Stimulated activated naive B cell treated with anti-CD40 and anti-IgM and Interleukin-4, amounts not matched to agents 10 μg/mL and 1 μg/mL and 100 μg/mL, for 72 hours (primary cell): ENCODE measurements at regions not wholly inside any gene's neighbourhood (a gene's known extent, or its start where the extent isn't known, plus 50 kb on each side); places are given as distances from the start of the nearest gene placed in this dataset.
"Not testable (repeated sequence)": the region's sequence is repeated elsewhere in the genome, so short reads cannot be mapped to it uniquely, and the experiment has no call there.

Experiments used
- ATAC-seq, 2 donors: fragments of 150-1000 bp; cut with Tn5 transposase; replicated peaks; 2 replicates each; pipeline ENCODE4 v1.10.0; 2021; ENCODE audit warnings: moderate library complexity in 1 of 2
- DNase-seq: peaks from one replicate; pipeline ENCODE4 v3.0.0; 2021
- H3K27ac Mint-ChIP-seq: one replicate; pipeline ENCODE4 v1.8.0; 2022; ENCODE audit warnings: mild to moderate bottlenecking, mixed read lengths
- H3K27me3 Mint-ChIP-seq, 2 donors: one replicate each; pipeline ENCODE4 v1.8.0; 2022; ENCODE audit warnings: mixed read lengths in 2 of 2
- H3K36me3 Mint-ChIP-seq, 2 donors: one replicate each; pipeline ENCODE4 v1.8.0; 2022; ENCODE audit warnings: mixed read lengths in 2 of 2, mild to moderate bottlenecking in 1 of 2
- H3K4me1 Mint-ChIP-seq, 2 donors: one replicate each; pipeline ENCODE4 v1.8.0; 2022; ENCODE audit warnings: mixed read lengths in 2 of 2, mild to moderate bottlenecking in 1 of 2
- H3K4me3 Mint-ChIP-seq, 2 donors: one replicate each; pipeline ENCODE4 v1.8.0; 2022; ENCODE audit warnings: mild to moderate bottlenecking in 2 of 2, mixed read lengths in 2 of 2, moderate library complexity in 1 of 2
- H3K9me3 Mint-ChIP-seq, 2 donors: one replicate each; pipeline ENCODE4 v1.8.0; 2022; ENCODE audit warnings: mixed read lengths in 2 of 2, mild to moderate bottlenecking in 1 of 2

- Mint-ChIP-seq H3K36me3 (no peaks in the 10 kb centered on the region), H3K27ac (no peak overlapping the region), H3K4me3 (no peak overlapping the region), H3K9me3 (peaks cover 11 to 14% of the 10 kb centered on the region in 2 donors), H3K4me1 (no peaks in the 10 kb centered on the region), H3K27me3 (no peaks in the 10 kb centered on the region)
- DNase-seq (no peak), ATAC-seq (peak; percentile 36 to 54)
These were observed 398.1 kb upstream of the API5 start for GRCh38 chr11:42913731-42914130.

- H3K27me3 Mint-ChIP-seq, result no peaks in the 10 kb centered on the region
- DNase-seq (no peak), ATAC-seq (no peak)
- no peak overlapping the region for H3K4me3 Mint-ChIP-seq
- H3K27ac Mint-ChIP-seq, result no peak overlapping the region
- H3K36me3 Mint-ChIP-seq, result no peaks in the 10 kb centered on the region
- H3K4me1 Mint-ChIP-seq, result no peaks in the 10 kb centered on the region
- peaks cover 6 to 10% of the 10 kb centered on the region in 2 donors for H3K9me3 Mint-ChIP-seq
These were observed 388.1 kb upstream of the API5 start for GRCh38 chr11:42923651-42924050.

- no peak overlapping the region for H3K27ac Mint-ChIP-seq
- no peaks in the 10 kb centered on the region for H3K4me1 Mint-ChIP-seq
- peaks cover 0 to 6% of the 10 kb centered on the region in 2 donors for H3K9me3 Mint-ChIP-seq
- H3K4me3 Mint-ChIP-seq, result no peak overlapping the region
- DNase-seq (no peak), ATAC-seq (no peak)
- no peaks in the 10 kb centered on the region for H3K27me3 Mint-ChIP-seq
- H3K36me3 Mint-ChIP-seq, result no peaks in the 10 kb centered on the region
These were observed 385.9 kb upstream of the API5 start for GRCh38 chr11:42925916-42926315.

- Mint-ChIP-seq H3K9me3 (peaks cover 4 to 6% of the 10 kb centered on the region in 2 donors), H3K27me3 (no peaks in the 10 kb centered on the region), H3K4me3 (no peak overlapping the region), H3K27ac (no peak overlapping the region), H3K4me1 (no peaks in the 10 kb centered on the region), H3K36me3 (no peaks in the 10 kb centered on the region)
- ATAC-seq, result no peak
- DNase-seq, result no peak
These were observed 364.4 kb upstream of the API5 start for GRCh38 chr11:42947405-42947804.

- not testable (repeated sequence) for H3K27me3 Mint-ChIP-seq, H3K4me1 Mint-ChIP-seq, H3K4me3 Mint-ChIP-seq, H3K9me3 Mint-ChIP-seq, H3K27ac Mint-ChIP-seq, DNase-seq, H3K36me3 Mint-ChIP-seq, ATAC-seq
These were observed 361.9 kb upstream of the API5 start for GRCh38 chr11:42949738-42950376.

GRCh38 chr11:42951266-42951665, 360.5 kb upstream of the API5 start:
- Mint-ChIP-seq H3K4me3 (no peak overlapping the region), H3K27ac (no peak overlapping the region), H3K36me3 (no peaks in the 10 kb centered on the region), H3K4me1 (no peaks in the 10 kb centered on the region), H3K27me3 (no peaks in the 10 kb centered on the region), H3K9me3 (peaks cover 4% of the 10 kb centered on the region in 2 donors)
- no peak for DNase-seq
- ATAC-seq, result no peak

GRCh38 chr11:42957831-42958230, 354.0 kb upstream of the API5 start:
- Mint-ChIP-seq H3K27ac (no peak overlapping the region), H3K4me1 (no peaks in the 10 kb centered on the region), H3K9me3 (peaks cover 0 to 4% of the 10 kb centered on the region in 2 donors), H3K36me3 (no peaks in the 10 kb centered on the region), H3K27me3 (no peaks in the 10 kb centered on the region), H3K4me3 (no peak overlapping the region)
- DNase-seq (no peak), ATAC-seq (no peak)

GRCh38 chr11:42958635-42959034, 353.2 kb upstream of the API5 start:
- ATAC-seq, result no peak
- H3K9me3 Mint-ChIP-seq, result peaks cover 0 to 7% of the 10 kb centered on the region in 2 donors
- H3K4me3 Mint-ChIP-seq, result no peak overlapping the region
- H3K27ac Mint-ChIP-seq, result no peak overlapping the region
- no peaks in the 10 kb centered on the region for H3K36me3 Mint-ChIP-seq
- no peak for DNase-seq
- H3K4me1 Mint-ChIP-seq, result no peaks in the 10 kb centered on the region
- H3K27me3 Mint-ChIP-seq, result no peaks in the 10 kb centered on the region

GRCh38 chr11:42960521-42961088, 351.2 kb upstream of the API5 start:
- Mint-ChIP-seq H3K4me1 (no peaks in the 10 kb centered on the region), H3K9me3 (peaks cover 0 to 10% of the 10 kb centered on the region in 2 donors), H3K4me3 (no peak overlapping the region), H3K27ac (no peak overlapping the region), H3K36me3 (no peaks in the 10 kb centered on the region), H3K27me3 (no peaks in the 10 kb centered on the region)
- ATAC-seq, result no peak
- no peak for DNase-seq

GRCh38 chr11:42967653-42968052, 344.1 kb upstream of the API5 start:
- Mint-ChIP-seq H3K4me1 (no peaks in the 10 kb centered on the region), H3K27me3 (no peaks in the 10 kb centered on the region), H3K4me3 (no peak overlapping the region), H3K36me3 (no peaks in the 10 kb centered on the region), H3K27ac (no peak overlapping the region), H3K9me3 (peaks cover 3 to 7% of the 10 kb centered on the region in 2 donors)
- DNase-seq (no peak), ATAC-seq (no peak)

- ATAC-seq, result no peak
- no peak overlapping the region for H3K4me3 Mint-ChIP-seq
- DNase-seq, result no peak
- peaks cover 0 to 3% of the 10 kb centered on the region in 2 donors for H3K9me3 Mint-ChIP-seq
- no peak overlapping the region for H3K27ac Mint-ChIP-seq
- H3K27me3 Mint-ChIP-seq, result no peaks in the 10 kb centered on the region
- H3K36me3 Mint-ChIP-seq, result no peaks in the 10 kb centered on the region
- no peaks in the 10 kb centered on the region for H3K4me1 Mint-ChIP-seq
These were observed 339.1 kb upstream of the API5 start for GRCh38 chr11:42972741-42973140.

- no peak overlapping the region for H3K4me3 Mint-ChIP-seq
- H3K27me3 Mint-ChIP-seq, result no peaks in the 10 kb centered on the region
- H3K36me3 Mint-ChIP-seq, result no peaks in the 10 kb centered on the region
- H3K9me3 Mint-ChIP-seq, result peaks cover 1 to 3% of the 10 kb centered on the region in 2 donors
- DNase-seq (no peak), ATAC-seq (no peak)
- H3K4me1 Mint-ChIP-seq, result no peaks in the 10 kb centered on the region
- H3K27ac Mint-ChIP-seq, result no peak overlapping the region
These were observed 337.2 kb upstream of the API5 start for GRCh38 chr11:42974510-42975179.

- H3K4me1 Mint-ChIP-seq, result no peaks in the 10 kb centered on the region
- H3K9me3 Mint-ChIP-seq, result peaks cover 1 to 3% of the 10 kb centered on the region in 2 donors
- no peak for DNase-seq
- no peaks in the 10 kb centered on the region for H3K36me3 Mint-ChIP-seq
- H3K27me3 Mint-ChIP-seq, result no peaks in the 10 kb centered on the region
- H3K4me3 Mint-ChIP-seq, result no peak overlapping the region
- no peak for ATAC-seq
- H3K27ac Mint-ChIP-seq, result no peak overlapping the region
These were observed 336.6 kb upstream of the API5 start for GRCh38 chr11:42975180-42975529.

- no peak for DNase-seq
These were observed 335.1 kb upstream of the API5 start for GRCh38 chr11:42976636-42977217.

GRCh38 chr11:42992594-42992993, 319.2 kb upstream of the API5 start:
- H3K9me3 Mint-ChIP-seq, result peaks cover 0 to 3% of the 10 kb centered on the region in 2 donors
- H3K27me3 Mint-ChIP-seq, result no peaks in the 10 kb centered on the region
- no peaks in the 10 kb centered on the region for H3K4me1 Mint-ChIP-seq
- H3K4me3 Mint-ChIP-seq, result no peak overlapping the region
- ATAC-seq (no peak), DNase-seq (no peak)
- H3K27ac Mint-ChIP-seq, result no peak overlapping the region
- H3K36me3 Mint-ChIP-seq, result no peaks in the 10 kb centered on the region

More at GRCh38 chr11:42976636-42977217, 335.1 kb upstream of the API5 start:
- Mint-ChIP-seq H3K4me1 (no peaks in the 10 kb centered on the region), H3K9me3 (peaks cover 0 to 1% of the 10 kb centered on the region in 2 donors), H3K36me3 (no peaks in the 10 kb centered on the region), H3K4me3 (no peak overlapping the region), H3K27ac (no peak overlapping the region), H3K27me3 (no peaks in the 10 kb centered on the region)
- ATAC-seq, result no peak
